OCI-LY7 (cell line): ENCODE measurements at regions not wholly inside any gene's neighbourhood (a gene's known extent, or its start where the extent isn't known, plus 50 kb on each side); places are given as distances from the start of the nearest gene placed in this dataset.

Experiments
- EZH2phosphoT487 ChIP-seq: fragments of 200-600 bp; sonication (generic); IDR thresholded peaks from 2 replicates; pipeline ENCODE4 v1.6.1; 2018; ENCODE audit warnings: low read depth, borderline replicate concordance, mild to moderate bottlenecking, mixed run types, antibody characterized with exemption, low read length, moderate library complexity, mixed read lengths
- TF ChIP-seq, protein P1 (sequence below): fragments of 200-600 bp; sonication (generic); conservative IDR thresholded peaks from 2 replicates; pipeline ENCODE4 v1.5.1; 2014; ENCODE audit warnings: mild to moderate bottlenecking, antibody characterized with exemption, low read length, moderate library complexity, mixed read lengths

- TF ChIP-seq, protein P1, sequence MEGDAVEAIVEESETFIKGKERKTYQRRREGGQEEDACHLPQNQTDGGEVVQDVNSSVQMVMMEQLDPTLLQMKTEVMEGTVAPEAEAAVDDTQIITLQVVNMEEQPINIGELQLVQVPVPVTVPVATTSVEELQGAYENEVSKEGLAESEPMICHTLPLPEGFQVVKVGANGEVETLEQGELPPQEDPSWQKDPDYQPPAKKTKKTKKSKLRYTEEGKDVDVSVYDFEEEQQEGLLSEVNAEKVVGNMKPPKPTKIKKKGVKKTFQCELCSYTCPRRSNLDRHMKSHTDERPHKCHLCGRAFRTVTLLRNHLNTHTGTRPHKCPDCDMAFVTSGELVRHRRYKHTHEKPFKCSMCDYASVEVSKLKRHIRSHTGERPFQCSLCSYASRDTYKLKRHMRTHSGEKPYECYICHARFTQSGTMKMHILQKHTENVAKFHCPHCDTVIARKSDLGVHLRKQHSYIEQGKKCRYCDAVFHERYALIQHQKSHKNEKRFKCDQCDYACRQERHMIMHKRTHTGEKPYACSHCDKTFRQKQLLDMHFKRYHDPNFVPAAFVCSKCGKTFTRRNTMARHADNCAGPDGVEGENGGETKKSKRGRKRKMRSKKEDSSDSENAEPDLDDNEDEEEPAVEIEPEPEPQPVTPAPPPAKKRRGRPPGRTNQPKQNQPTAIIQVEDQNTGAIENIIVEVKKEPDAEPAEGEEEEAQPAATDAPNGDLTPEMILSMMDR: no peak
- no peak for TF ChIP-seq EZH2phosphoT487
Observed at GRCh38 chr10:58948303-58948702, 228.1 kb upstream of the PHYHIPL start.
